HCT116 (cell line): ENCODE measurements at regions not wholly inside any gene's neighbourhood (a gene's known extent, or its start where the extent isn't known, plus 50 kb on each side); places are given as distances from the start of the nearest gene placed in this dataset.

Experiments
- ATAC-seq: fragments of 200-7000 bp; cut with Tn5 transposase; 2 replicates; pipeline ENCODE4 v1.9.1; 2020; ENCODE audit warnings: mild to moderate bottlenecking, moderate library complexity
- BruUV-seq: library from RNA; stranded (reverse); fragments of 400-500 nt; replicated peaks from 2 replicates; lab custom pipeline; 2021; lab: Mats Ljungman, UMichigan
- CTCF ChIA-PET: fragments of 300-600 bp; sonication (Branson Sonifier 250); formaldehyde crosslinking; loops from one replicate; lab custom pipeline; 2021; ENCODE audit warnings: antibody characterized with exemption; lab: Charles Lee
- POLR2A ChIA-PET: fragments of 300-600, 350-600 bp; sonication (Branson Sonifier 250); formaldehyde crosslinking; loops from one replicate; lab custom pipeline; 2021; ENCODE audit warnings: antibody characterized with exemption; lab: Charles Lee
- RAD21 ChIA-PET, 2 experiments: fragments of 300-600 bp; sonication (Branson Sonifier 250); formaldehyde crosslinking; loops; one replicate each; lab custom pipeline; 2023; ENCODE audit warnings: low total read pairs in 2 of 2; ENCODE audit not compliant: uncharacterized antibody in 2 of 2, unreplicated experiment in 2 of 2, low non-redundant PET in 1 of 2; lab: Charles Lee
- DNase-seq: peaks from one replicate; pipeline ENCODE4 v3.0.0-alpha.2; 2010; ENCODE audit warnings: low read depth, low spot score
- H2AFZ ChIP-seq: fragments of 200-600 bp; shearing (Covaris generic), sonication (generic); 2 replicates; pipeline ENCODE4 v1.6.1; 2017; ENCODE audit warnings: low read depth, mixed run types, mixed read lengths, antibody characterized with exemption, low read length; ENCODE audit not compliant: poor library complexity, severe bottlenecking
- H3K27ac ChIP-seq: 2 replicates; pipeline ENCODE4 v1.5.1; 2012; ENCODE audit warnings: low read depth, low read length
- H3K27me3 ChIP-seq: fragments of 200-600 bp; sonication (generic); 2 replicates; pipeline ENCODE4 v1.6.1; 2016; ENCODE audit warnings: mixed run types, low read length, mixed read lengths; ENCODE audit not compliant: insufficient read depth
- H3K36me3 ChIP-seq, 2 experiments: fragments of 200-500 bp in 1 of 2; fragments of 200-600 bp in 1 of 2; sonication (Bioruptor generic) in 1 of 2; sonication (generic) in 1 of 2; 2 replicates each; pipeline versions ENCODE4 v1.5.1 to v1.6.1; 2014 to 2016; ENCODE audit warnings: low read length in 2 of 2, inconsistent platforms in 1 of 2, mixed read lengths in 1 of 2, mixed run types in 1 of 2; ENCODE audit not compliant: insufficient read depth in 2 of 2, control insufficient read depth in 1 of 2
- H3K4me1 ChIP-seq, 2 experiments: fragments of 200-600 bp in 1 of 2; sonication (generic) in 1 of 2; 2 replicates each; pipeline versions ENCODE4 v1.5.1 to v1.6.1; 2012 to 2017; ENCODE audit warnings: low read length in 2 of 2, inconsistent platforms in 1 of 2, mild to moderate bottlenecking in 1 of 2, mixed read lengths in 1 of 2, mixed run types in 1 of 2, moderate library complexity in 1 of 2; ENCODE audit not compliant: insufficient read depth in 2 of 2, control insufficient read depth in 1 of 2
- H3K4me2 ChIP-seq: fragments of 200-600 bp; sonication (generic); 2 replicates; pipeline ENCODE4 v1.6.1; 2017; ENCODE audit warnings: mixed run types, low read length, mixed read lengths
- H3K4me3 ChIP-seq, 2 experiments: fragments of 200-600 bp in 1 of 2; sonication (generic) in 1 of 2; replicated peaks in 1 of 2; 2 replicates each; pipeline ENCODE4 v1.5.1; 2011 to 2016; ENCODE audit warnings: low read length in 2 of 2, control low read depth in 1 of 2, low read depth in 1 of 2, mild to moderate bottlenecking in 1 of 2, mixed read lengths in 1 of 2, mixed run types in 1 of 2
- H3K79me2 ChIP-seq: fragments of 200-600 bp; sonication (generic); 2 replicates; pipeline ENCODE4 v1.6.1; 2017; ENCODE audit warnings: mild to moderate bottlenecking, mixed run types, low read length, moderate library complexity, mixed read lengths; ENCODE audit not compliant: insufficient read depth
- H3K9ac ChIP-seq: fragments of 200-600 bp; sonication (generic); 2 replicates; pipeline ENCODE4 v1.6.1; 2016; ENCODE audit warnings: low read length, mixed read lengths
- H3K9me2 ChIP-seq: fragments of 200-600 bp; sonication (generic), shearing (Covaris generic); 2 replicates; pipeline ENCODE4 v1.6.1; 2017; ENCODE audit warnings: mixed run types, mild to moderate bottlenecking, moderate library complexity; ENCODE audit not compliant: insufficient read depth
- H3K9me3 ChIP-seq, 2 experiments: fragments of 200-500 bp in 1 of 2; fragments of 200-600 bp in 1 of 2; sonication (Bioruptor generic) in 1 of 2; sonication (generic) in 1 of 2; 2 replicates each; pipeline ENCODE4 v1.6.1; 2014 to 2017; ENCODE audit warnings: low read length in 2 of 2, mixed read lengths in 2 of 2, inconsistent platforms in 1 of 2, low read depth in 1 of 2, mild to moderate bottlenecking in 1 of 2, mixed run types in 1 of 2, moderate library complexity in 1 of 2; ENCODE audit not compliant: control insufficient read depth in 1 of 2, insufficient read depth in 1 of 2
- H4K20me1 ChIP-seq: fragments of 200-600 bp; sonication (generic), shearing (Covaris generic); 2 replicates; pipeline ENCODE4 v1.6.1; 2017; ENCODE audit warnings: mixed run types, mild to moderate bottlenecking, moderate library complexity; ENCODE audit not compliant: insufficient read depth
- CBX3 ChIP-seq: IDR thresholded peaks from 2 replicates; pipeline ENCODE4 v1.6.1; 2012; ENCODE audit warnings: low read depth
- CEBPB ChIP-seq: IDR thresholded peaks from 2 replicates; pipeline ENCODE4 v1.6.1; 2012; ENCODE audit warnings: low read depth
- EGR1 ChIP-seq: IDR thresholded peaks from 2 replicates; pipeline ENCODE4 v1.6.1; 2012; ENCODE audit warnings: low read depth
- ELF1 ChIP-seq: IDR thresholded peaks from 2 replicates; pipeline ENCODE4 v1.6.1; 2012; ENCODE audit warnings: low read depth, borderline replicate concordance
- EZH2 ChIP-seq: fragments of 200-600 bp; sonication (generic); IDR thresholded peaks from 2 replicates; pipeline ENCODE4 v1.6.1; 2017; ENCODE audit warnings: antibody characterized with exemption, mixed run types
- EZH2phosphoT487 ChIP-seq: fragments of 200-600 bp; IDR thresholded peaks from 2 replicates; pipeline ENCODE4 v1.6.1; 2018; ENCODE audit warnings: antibody characterized with exemption, borderline replicate concordance
- POLR2A ChIP-seq: IDR thresholded peaks from 2 replicates; pipeline ENCODE4 v1.7.0; 2011; ENCODE audit warnings: borderline replicate concordance; ENCODE audit not compliant: insufficient read depth, insufficient read length; ENCODE audit errors: extremely low read depth
- RAD21 ChIP-seq: IDR thresholded peaks from 2 replicates; pipeline ENCODE4 v1.6.1; 2012; ENCODE audit warnings: low read depth, mild to moderate bottlenecking
- SP1 ChIP-seq: IDR thresholded peaks from 2 replicates; pipeline ENCODE4 v1.6.1; 2012; ENCODE audit warnings: low read depth
- SRF ChIP-seq: IDR thresholded peaks from 2 replicates; pipeline ENCODE4 v1.6.1; 2012; ENCODE audit warnings: low read depth
- YY1 ChIP-seq: IDR thresholded peaks from 2 replicates; pipeline ENCODE4 v1.6.1; 2011; ENCODE audit warnings: low read length, low read depth, moderate library complexity, mild to moderate bottlenecking; ENCODE audit not compliant: insufficient replicate concordance; ENCODE audit errors: extremely low read depth
- ZNF274 ChIP-seq: fragments of 200-500 bp; sonication (Bioruptor generic); IDR thresholded peaks from 2 replicates; pipeline ENCODE4 v1.6.1; 2014; ENCODE audit warnings: mild to moderate bottlenecking, low read depth, low read length, inconsistent platforms
- intact Hi-C: fragments of 100-400 bp; cut with micrococcal nuclease; formaldehyde crosslinking; loops from 2 replicates; pipeline ENCODE4 v1.10.0; 2022
- TF ChIP-seq, protein P1 (sequence below), 3 experiments: fragments of 200-600 bp in 1 of 3; sonication (generic) in 1 of 3; IDR thresholded peaks in 2 of 3; conservative IDR thresholded peaks in 1 of 3; 2 replicates each; pipeline ENCODE4 v1.5.1; 2012 to 2017; ENCODE audit warnings: low read depth in 2 of 3, low read length in 2 of 3, antibody characterized with exemption in 1 of 3, borderline replicate concordance in 1 of 3, control low read depth in 1 of 3, mild to moderate bottlenecking in 1 of 3, mixed read lengths in 1 of 3, mixed run types in 1 of 3, moderate library complexity in 1 of 3; ENCODE audit not compliant: insufficient read depth in 1 of 3
- TF ChIP-seq, protein P2 (sequence below): IDR thresholded peaks from 2 replicates; pipeline ENCODE4 v1.6.1; 2012
- TF ChIP-seq, protein P3 (sequence below): IDR thresholded peaks from 2 replicates; pipeline ENCODE4 v1.6.1; 2012; ENCODE audit warnings: low read depth
- TF ChIP-seq, protein P4 (sequence below): IDR thresholded peaks from 2 replicates; pipeline ENCODE4 v1.6.1; 2012

DNA sequence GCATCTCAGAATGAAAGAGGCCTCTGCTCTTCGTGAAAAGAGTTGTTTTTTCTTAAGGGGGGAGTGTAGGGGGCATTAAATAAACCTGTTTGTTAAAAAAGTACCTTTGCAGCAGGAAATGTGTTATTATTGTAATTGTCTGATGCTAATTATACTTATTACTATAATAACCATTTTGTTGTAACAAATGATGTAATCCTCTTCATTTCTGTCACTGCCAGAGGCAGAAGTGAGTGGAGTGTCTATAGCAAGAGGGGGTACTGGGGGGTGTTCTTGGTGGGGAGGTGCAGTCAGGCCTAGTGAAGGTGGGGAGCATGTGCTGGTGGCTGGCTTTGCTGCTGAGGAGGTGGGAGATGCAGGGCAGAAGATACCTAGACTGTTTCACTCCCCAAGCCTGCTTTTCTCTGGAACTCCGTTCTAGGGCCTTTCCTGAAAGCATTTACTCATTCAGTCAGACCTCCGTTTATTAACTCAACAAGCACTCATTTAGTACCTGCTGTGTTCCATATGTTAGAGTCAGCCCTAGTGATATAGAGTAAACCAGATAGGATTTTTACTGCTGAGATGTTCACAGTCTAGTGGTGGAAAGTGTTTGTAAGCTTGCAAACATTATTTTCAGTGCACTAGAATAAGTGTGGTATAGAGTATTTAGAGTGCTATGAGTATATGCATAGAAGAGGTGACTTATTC lies 77.5 kb upstream of the CISTR start (continued):
- TF ChIP-seq, protein P1, sequence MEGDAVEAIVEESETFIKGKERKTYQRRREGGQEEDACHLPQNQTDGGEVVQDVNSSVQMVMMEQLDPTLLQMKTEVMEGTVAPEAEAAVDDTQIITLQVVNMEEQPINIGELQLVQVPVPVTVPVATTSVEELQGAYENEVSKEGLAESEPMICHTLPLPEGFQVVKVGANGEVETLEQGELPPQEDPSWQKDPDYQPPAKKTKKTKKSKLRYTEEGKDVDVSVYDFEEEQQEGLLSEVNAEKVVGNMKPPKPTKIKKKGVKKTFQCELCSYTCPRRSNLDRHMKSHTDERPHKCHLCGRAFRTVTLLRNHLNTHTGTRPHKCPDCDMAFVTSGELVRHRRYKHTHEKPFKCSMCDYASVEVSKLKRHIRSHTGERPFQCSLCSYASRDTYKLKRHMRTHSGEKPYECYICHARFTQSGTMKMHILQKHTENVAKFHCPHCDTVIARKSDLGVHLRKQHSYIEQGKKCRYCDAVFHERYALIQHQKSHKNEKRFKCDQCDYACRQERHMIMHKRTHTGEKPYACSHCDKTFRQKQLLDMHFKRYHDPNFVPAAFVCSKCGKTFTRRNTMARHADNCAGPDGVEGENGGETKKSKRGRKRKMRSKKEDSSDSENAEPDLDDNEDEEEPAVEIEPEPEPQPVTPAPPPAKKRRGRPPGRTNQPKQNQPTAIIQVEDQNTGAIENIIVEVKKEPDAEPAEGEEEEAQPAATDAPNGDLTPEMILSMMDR (IDR thresholded peaks at IDR 0.05 in 2 of 3, conservative IDR thresholded peaks at IDR 0.05 in 1 of 3; ENCODE audit: borderline replicate concordance in 1 of 3, insufficient read depth in 1 of 3, low read depth in 2 of 3, low read length in 2 of 3): no peak
- TF ChIP-seq, protein P2, sequence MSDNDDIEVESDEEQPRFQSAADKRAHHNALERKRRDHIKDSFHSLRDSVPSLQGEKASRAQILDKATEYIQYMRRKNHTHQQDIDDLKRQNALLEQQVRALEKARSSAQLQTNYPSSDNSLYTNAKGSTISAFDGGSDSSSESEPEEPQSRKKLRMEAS: no peak
- TF ChIP-seq, all 23 proteins: peak for 0

DNA sequence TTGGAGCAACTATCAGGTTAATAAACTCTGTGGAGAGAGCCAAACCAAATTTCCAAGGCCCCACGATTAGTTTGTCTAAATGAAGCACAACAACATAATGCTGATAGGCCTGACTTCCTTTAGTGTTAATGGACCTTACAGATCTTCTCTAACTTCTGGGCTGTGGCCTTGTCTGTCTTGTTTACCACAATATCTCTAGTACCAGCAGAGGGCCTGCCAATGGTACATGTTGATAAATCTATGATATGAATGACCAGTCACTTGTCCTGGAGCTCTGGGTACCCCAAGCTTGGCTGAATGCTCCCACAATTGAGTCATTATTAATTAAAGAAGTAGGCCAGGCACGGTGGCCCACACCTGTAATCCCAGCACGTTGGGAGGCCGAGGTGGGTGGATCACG lies 78.9 kb upstream of the CISTR start:
- BruUV-seq: no TSS peak
- DNase-seq: no peak
- no peak for ATAC-seq
- H2AFZ ChIP-seq: no peak overlapping the region
- H4K20me1 ChIP-seq: no peaks in the 10 kb centered on the region
- peaks cover 1 to 22% of the 10 kb centered on the region in 2 experiments for H3K4me1 ChIP-seq
- no peak overlapping the region for H3K4me3 ChIP-seq
- no peak overlapping the region for H3K9ac ChIP-seq
- H3K27me3 ChIP-seq: no peaks in the 10 kb centered on the region
- no peak overlapping the region for H3K27ac ChIP-seq
- POLR2A ChIA-PET: interaction anchor here (0.5 kb wide), 1 partner anchor 59 kb away, joined by 4 read pairs; no protein-coding TSS in a partner anchor
- H3K9me3 ChIP-seq: no peaks in the 10 kb centered on the region
- H3K36me3 ChIP-seq: no peaks in the 10 kb centered on the region
- H3K4me2 ChIP-seq: no peak overlapping the region
- H3K79me2 ChIP-seq: no peaks in the 10 kb centered on the region
- H3K9me2 ChIP-seq: no peaks in the 10 kb centered on the region
- CTCF ChIA-PET: no interaction called here
- RAD21 ChIA-PET: no interaction called here
- intact Hi-C loops: no loop called here
- TF ChIP-seq, protein P1 (IDR thresholded peaks at IDR 0.05 in 2 of 3, conservative IDR thresholded peaks at IDR 0.05 in 1 of 3; ENCODE audit: borderline replicate concordance in 1 of 3, insufficient read depth in 1 of 3, low read depth in 2 of 3, low read length in 2 of 3): no peak
- TF ChIP-seq, protein P3, sequence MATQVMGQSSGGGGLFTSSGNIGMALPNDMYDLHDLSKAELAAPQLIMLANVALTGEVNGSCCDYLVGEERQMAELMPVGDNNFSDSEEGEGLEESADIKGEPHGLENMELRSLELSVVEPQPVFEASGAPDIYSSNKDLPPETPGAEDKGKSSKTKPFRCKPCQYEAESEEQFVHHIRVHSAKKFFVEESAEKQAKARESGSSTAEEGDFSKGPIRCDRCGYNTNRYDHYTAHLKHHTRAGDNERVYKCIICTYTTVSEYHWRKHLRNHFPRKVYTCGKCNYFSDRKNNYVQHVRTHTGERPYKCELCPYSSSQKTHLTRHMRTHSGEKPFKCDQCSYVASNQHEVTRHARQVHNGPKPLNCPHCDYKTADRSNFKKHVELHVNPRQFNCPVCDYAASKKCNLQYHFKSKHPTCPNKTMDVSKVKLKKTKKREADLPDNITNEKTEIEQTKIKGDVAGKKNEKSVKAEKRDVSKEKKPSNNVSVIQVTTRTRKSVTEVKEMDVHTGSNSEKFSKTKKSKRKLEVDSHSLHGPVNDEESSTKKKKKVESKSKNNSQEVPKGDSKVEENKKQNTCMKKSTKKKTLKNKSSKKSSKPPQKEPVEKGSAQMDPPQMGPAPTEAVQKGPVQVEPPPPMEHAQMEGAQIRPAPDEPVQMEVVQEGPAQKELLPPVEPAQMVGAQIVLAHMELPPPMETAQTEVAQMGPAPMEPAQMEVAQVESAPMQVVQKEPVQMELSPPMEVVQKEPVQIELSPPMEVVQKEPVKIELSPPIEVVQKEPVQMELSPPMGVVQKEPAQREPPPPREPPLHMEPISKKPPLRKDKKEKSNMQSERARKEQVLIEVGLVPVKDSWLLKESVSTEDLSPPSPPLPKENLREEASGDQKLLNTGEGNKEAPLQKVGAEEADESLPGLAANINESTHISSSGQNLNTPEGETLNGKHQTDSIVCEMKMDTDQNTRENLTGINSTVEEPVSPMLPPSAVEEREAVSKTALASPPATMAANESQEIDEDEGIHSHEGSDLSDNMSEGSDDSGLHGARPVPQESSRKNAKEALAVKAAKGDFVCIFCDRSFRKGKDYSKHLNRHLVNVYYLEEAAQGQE: no peak
- TF ChIP-seq, protein P2: no peak
- TF ChIP-seq EZH2phosphoT487 (no peak), CEBPB (no peak), EGR1 (no peak), SRF (no peak), SP1 (no peak), YY1 (no peak), ELF1 (no peak), ZNF274 (no peak), EZH2 (no peak), POLR2A (no peak), CBX3 (no peak), RAD21 (no peak; the same call in 1 of the 2 replicates)
- TF ChIP-seq, protein P4, sequence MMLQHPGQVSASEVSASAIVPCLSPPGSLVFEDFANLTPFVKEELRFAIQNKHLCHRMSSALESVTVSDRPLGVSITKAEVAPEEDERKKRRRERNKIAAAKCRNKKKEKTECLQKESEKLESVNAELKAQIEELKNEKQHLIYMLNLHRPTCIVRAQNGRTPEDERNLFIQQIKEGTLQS: no peak
